ENCODE measurements at regions not wholly inside any gene's neighbourhood (a gene's known extent, or its start where the extent isn't known, plus 50 kb on each side); places are given as distances from the start of the nearest gene placed in this dataset.
A peak's percentile ranks its signal among the peaks of the same experiment; 100 is the strongest.
"Not testable (repeated sequence)": the region's sequence is repeated elsewhere in the genome, so short reads cannot be mapped to it uniquely, and the experiment has no call there.

DNA sequence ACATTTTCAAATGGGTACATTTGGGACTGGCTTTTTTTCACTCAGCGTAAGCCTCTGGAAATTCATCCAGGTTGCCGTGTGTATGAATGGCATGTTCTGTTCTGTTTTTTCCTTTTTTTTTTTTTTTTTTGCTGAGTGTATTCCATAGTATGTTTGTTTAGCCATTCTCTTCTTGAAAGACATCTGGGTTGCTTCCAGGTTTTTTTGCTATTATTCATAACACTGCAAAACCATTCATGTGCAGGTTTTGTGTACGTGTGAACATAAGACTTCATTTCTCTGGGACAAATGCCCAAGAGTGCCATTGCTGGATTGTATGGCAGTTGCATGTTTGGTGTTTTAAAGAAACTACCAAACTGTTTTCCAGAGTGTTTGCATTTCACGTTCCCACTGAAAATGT, 335.9 kb upstream of the TNRC6C start:
- TF ChIP-seq, protein P1, sequence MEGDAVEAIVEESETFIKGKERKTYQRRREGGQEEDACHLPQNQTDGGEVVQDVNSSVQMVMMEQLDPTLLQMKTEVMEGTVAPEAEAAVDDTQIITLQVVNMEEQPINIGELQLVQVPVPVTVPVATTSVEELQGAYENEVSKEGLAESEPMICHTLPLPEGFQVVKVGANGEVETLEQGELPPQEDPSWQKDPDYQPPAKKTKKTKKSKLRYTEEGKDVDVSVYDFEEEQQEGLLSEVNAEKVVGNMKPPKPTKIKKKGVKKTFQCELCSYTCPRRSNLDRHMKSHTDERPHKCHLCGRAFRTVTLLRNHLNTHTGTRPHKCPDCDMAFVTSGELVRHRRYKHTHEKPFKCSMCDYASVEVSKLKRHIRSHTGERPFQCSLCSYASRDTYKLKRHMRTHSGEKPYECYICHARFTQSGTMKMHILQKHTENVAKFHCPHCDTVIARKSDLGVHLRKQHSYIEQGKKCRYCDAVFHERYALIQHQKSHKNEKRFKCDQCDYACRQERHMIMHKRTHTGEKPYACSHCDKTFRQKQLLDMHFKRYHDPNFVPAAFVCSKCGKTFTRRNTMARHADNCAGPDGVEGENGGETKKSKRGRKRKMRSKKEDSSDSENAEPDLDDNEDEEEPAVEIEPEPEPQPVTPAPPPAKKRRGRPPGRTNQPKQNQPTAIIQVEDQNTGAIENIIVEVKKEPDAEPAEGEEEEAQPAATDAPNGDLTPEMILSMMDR (IDR thresholded peaks at IDR 0.05; ENCODE audit: borderline replicate concordance, control extremely low read depth, extremely low read depth, insufficient read depth, missing control alignments), result no peak
- no peak for DNase-seq (ENCODE audit: low spot score)
- in situ Hi-C loops (cut with MboI; ENCODE audit: low sequenced_read_pairs, unreplicated experiment), result no loop called here

DNA sequence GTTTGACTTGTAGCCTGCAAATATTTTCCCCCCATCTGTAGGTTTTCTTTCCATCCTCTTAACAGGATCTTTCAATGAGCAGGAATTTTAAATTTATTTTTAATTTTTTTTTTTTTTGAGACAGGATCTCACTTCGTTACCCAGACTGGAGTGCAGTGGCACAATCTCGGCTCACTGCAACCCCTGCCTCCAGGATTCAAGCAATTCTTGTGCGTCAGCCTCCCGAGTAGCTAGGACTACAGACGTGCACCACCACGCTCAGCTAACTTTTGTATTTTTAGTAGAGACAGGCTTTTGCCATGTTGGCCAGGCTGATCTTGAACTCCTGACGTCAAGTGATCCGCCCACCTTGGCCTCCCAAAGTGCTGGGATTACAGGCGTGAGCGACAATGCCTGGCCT, 335.2 kb upstream of the TNRC6C start:
- in situ Hi-C loops (cut with MboI; ENCODE audit: low sequenced_read_pairs, unreplicated experiment), result not testable (repeated sequence)

DNA sequence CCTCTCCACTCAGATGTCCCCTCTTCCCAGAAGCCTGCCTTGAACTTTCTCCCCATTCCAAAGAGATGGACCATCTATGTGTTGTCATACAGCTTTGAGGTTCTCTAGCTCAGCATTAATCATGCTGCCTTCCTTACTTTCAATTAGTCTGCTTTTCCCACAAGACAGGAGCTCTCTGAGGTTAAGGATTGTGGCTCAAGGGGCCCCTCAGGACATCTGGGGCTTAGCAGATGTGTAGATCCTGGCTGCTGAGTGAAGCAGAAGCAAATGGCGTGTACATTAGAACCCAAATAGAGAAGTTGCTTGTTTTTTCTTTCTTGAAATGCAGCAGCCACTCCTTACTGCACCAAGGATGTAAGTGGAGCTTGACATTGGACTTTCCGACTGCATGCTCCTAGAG, 330.5 kb upstream of the TNRC6C start:
- DNase-seq (ENCODE audit: low spot score), result no peak
- TF ChIP-seq, protein P1 (IDR thresholded peaks at IDR 0.05; ENCODE audit: borderline replicate concordance, control extremely low read depth, extremely low read depth, insufficient read depth, missing control alignments), result no peak
- in situ Hi-C loops (cut with MboI; ENCODE audit: low sequenced_read_pairs, unreplicated experiment), result no loop called here

More for the DNA sequence above, 335.2 kb upstream of the TNRC6C start:
- not testable (repeated sequence) for DNase-seq (ENCODE audit: low spot score)

DNA sequence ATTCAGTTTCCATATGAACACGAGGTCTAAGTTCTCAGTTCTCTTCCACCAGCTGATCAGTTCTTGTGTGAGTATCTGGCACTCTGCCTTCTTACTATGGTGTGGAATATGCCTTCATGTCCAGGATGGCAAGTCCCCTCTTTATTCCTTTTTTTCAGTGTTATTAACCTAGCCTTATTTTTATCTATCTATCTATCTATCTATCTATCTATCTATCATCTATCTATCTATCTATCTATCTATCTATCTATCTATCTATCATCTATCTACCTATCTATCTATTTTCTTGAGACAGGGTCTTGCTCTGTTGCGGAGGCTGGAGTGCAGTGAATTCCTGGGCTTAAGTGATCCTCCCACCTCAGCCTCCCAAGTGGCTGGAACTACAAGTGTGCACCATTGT, 329.2 kb upstream of the TNRC6C start:
- DNase-seq (ENCODE audit: low spot score); in situ Hi-C loops (cut with MboI; ENCODE audit: low sequenced_read_pairs, unreplicated experiment): not testable (repeated sequence)

DNA sequence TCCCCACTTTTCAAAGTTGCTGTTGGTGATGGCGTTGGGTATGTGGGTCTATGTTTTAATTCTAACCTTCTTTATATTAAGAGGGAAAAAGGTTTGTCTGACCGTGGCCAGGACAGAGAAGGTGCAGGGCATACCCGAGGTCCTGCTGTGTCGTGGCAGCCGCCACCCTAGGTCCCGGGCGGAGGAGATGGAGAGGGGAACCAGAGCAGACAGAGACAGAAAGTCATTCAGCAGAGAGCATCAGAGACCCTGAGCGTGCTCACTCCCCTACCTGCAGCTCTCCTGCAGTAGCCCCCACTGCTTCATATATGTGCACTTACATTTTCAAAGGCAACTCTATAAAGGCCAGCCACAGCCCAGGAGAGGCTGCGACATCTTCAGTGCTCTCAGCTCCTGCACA, 327.2 kb upstream of the TNRC6C start:
- no peak for DNase-seq (ENCODE audit: low spot score)
- in situ Hi-C loops (cut with MboI; ENCODE audit: low sequenced_read_pairs, unreplicated experiment), result no loop called here
- TF ChIP-seq, protein P1 (IDR thresholded peaks at IDR 0.05; ENCODE audit: borderline replicate concordance, control extremely low read depth, extremely low read depth, insufficient read depth, missing control alignments), result no peak

DNA sequence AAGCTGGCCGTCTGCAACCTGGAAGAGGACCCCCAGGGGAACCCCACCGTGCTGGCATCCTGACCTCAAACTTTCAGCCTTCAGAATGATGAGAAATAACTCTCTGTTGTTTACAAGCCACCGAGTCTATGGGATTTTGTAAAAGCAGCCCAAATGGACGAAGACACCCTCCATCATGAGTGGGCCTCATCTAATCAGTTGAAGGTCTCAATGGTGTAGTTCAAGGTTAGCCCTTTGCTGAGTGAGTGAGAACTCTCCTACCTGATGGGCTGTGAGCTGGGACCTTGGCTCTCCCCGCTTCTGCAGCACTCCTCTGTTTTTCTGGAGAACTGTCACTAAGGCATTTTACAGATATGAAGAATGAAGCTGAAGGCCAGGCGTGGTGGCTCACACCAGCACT, 325.9 kb upstream of the TNRC6C start:
- TF ChIP-seq, protein P1 (IDR thresholded peaks at IDR 0.05; ENCODE audit: borderline replicate concordance, control extremely low read depth, extremely low read depth, insufficient read depth, missing control alignments), result no peak
- DNase-seq (ENCODE audit: low spot score), result no peak
- in situ Hi-C loops (cut with MboI; ENCODE audit: low sequenced_read_pairs, unreplicated experiment), result no loop called here

DNA sequence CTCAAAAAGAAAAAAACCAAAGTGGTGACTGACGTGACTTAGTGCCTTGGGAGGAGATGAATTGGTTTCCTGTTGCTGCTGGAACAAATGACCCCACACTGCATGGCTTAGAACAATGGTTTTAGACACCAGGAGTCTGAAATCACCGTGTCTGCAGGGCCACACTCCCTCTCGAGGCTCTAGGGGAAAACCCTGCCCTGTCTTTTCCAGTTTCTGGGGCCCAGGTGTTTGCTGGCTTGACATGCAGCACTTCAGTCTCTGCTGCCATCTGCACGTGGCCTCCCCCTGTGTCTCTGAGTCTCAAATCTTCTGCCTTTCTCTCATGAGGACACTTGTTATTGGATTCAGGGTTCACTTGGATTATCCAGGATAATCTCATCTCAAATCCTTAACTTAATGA, 323.8 kb upstream of the TNRC6C start:
- peak; percentile 70 for DNase-seq (ENCODE audit: low spot score)
- in situ Hi-C loops (cut with MboI; ENCODE audit: low sequenced_read_pairs, unreplicated experiment), result no loop called here
- TF ChIP-seq, protein P1 (IDR thresholded peaks at IDR 0.05; ENCODE audit: borderline replicate concordance, control extremely low read depth, extremely low read depth, insufficient read depth, missing control alignments), result peak; percentile 37

DNA sequence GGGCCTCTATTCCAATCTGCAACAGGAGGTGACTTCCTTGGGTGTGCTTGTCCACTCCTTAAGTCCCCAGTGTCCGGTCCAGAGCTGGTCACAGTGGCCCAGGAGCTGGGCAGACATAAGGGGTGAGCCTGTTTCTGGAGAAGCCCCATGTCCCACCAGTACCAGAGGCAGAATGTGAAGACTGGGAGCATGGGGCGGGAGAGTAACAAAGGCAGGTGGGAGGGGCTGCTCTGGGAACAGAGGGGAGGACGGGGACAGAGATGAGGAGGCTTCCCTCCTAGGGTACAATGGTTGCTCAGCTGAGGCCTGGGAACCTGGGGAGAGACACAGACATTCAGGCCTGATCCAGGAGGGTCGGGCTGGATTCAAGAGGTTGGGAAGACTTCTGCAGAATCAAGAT, 323.3 kb upstream of the TNRC6C start:
- in situ Hi-C loops (cut with MboI; ENCODE audit: low sequenced_read_pairs, unreplicated experiment), result no loop called here
- TF ChIP-seq, protein P1 (IDR thresholded peaks at IDR 0.05; ENCODE audit: borderline replicate concordance, control extremely low read depth, extremely low read depth, insufficient read depth, missing control alignments), result no peak
- DNase-seq (ENCODE audit: low spot score), result no peak

DNA sequence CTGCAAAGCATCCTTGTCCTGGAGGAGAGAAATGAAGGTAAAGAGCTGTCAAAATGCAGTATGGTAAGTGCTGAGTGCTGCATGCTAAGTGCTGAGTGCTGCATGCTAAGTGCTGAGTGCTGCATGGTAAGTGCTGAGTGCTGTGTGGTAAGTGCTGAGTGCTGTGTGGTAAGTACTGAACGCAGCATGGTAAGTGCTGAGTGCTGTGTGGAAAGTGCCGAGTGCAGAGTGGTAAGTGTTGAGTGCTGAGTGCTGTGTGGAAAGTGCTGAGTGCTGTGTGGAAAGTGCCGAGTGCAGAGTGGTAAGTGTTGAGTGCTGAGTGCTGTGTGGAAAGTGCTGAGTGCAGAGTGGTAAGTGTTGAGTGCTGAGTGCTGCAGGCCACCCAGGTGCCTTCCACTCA, 322.7 kb upstream of the TNRC6C start:
- DNase-seq (ENCODE audit: low spot score); in situ Hi-C loops (cut with MboI; ENCODE audit: low sequenced_read_pairs, unreplicated experiment): not testable (repeated sequence)
